Stomach (tissue), 8 donors: ENCODE measurements at regions not wholly inside any gene's neighbourhood (a gene's known extent, or its start where the extent isn't known, plus 50 kb on each side); places are given as distances from the start of the nearest gene placed in this dataset.

Experiments
- DNase-seq, 2 donors: peaks; one replicate each; pipeline versions ENCODE4 v3.0.0 to v3.0.0-alpha.2; 2013 to 2019
- H3K27ac ChIP-seq, 5 donors: fragments of 200-600 bp in 4 of 5; sonication (generic) in 4 of 5; one replicate each; pipeline ENCODE4 v1.5.1; 2013 to 2019; ENCODE audit warnings: mild to moderate bottlenecking in 1 of 5, moderate library complexity in 1 of 5
- H3K27me3 ChIP-seq, 3 donors: fragments of 200-600 bp; sonication (generic); one replicate each; pipeline ENCODE4 v1.5.1; 2017 to 2019; ENCODE audit warnings: mixed run types in 1 of 3
- H3K36me3 ChIP-seq, 4 donors: fragments of 200-600 bp; sonication (generic); 1 replicate in 3 of 4; 2 replicates in 1 of 4; pipeline ENCODE4 v1.5.1; 2016 to 2019
- H3K4me1 ChIP-seq, 4 donors: fragments of 200-600 bp; sonication (generic); one replicate each; pipeline ENCODE4 v1.5.1; 2016 to 2019
- H3K4me3 ChIP-seq, 4 donors: fragments of 200-600 bp; sonication (generic) in 3 of 4; one replicate each; pipeline ENCODE4 v1.5.1; 2016 to 2019; ENCODE audit warnings: mild to moderate bottlenecking in 1 of 4
- H3K9me3 ChIP-seq, 4 donors: fragments of 200-600 bp; sonication (generic); one replicate each; pipeline ENCODE4 v1.5.1; 2016 to 2019
- EP300 ChIP-seq: sonication (generic); formaldehyde crosslinking; IDR thresholded peaks from one replicate; pipeline ENCODE4 v1.6.1; 2017; ENCODE audit warnings: antibody characterized with exemption
- POLR2A ChIP-seq, 4 donors: fragments of 450-650 bp; IDR thresholded peaks; one replicate each; pipeline ENCODE4 v1.6.1; 2016; ENCODE audit warnings: antibody characterized with exemption in 4 of 4, control low read depth in 2 of 4, mild to moderate bottlenecking in 1 of 4, moderate library complexity in 1 of 4
- POLR2AphosphoS5 ChIP-seq, 3 donors: sonication (generic); formaldehyde crosslinking; IDR thresholded peaks; one replicate each; pipeline ENCODE4 v1.6.1; 2016; ENCODE audit warnings: antibody characterized with exemption in 3 of 3
- WGBS, 5 donors: extraction: QIAGEN DNeasy Blood & Tissue Kit in 3 of 5; methylation state at CpG; one replicate each; pipeline versions ENCODE4 v1.1.5 to v1.1.7; 2013 to 2018; 5-methylcytosine and 5-hydroxymethylcytosine counted together
- intact Hi-C: fragments of 100-400 bp; cut with DNase I; formaldehyde crosslinking; loops from one replicate; pipeline ENCODE4 v1.15.1; 2023; ENCODE audit warnings: low total_unique reads
- TF ChIP-seq, protein P1 (sequence below), 7 experiments: fragments of 450-650 bp in 4 of 7; fragments of 200-600 bp in 3 of 7; sonication (generic) in 3 of 7; IDR thresholded peaks; one replicate each; pipeline ENCODE4 v1.5.1; 2016 to 2019; ENCODE audit warnings: antibody characterized with exemption in 7 of 7, control low read depth in 2 of 7, mild to moderate bottlenecking in 1 of 7
- donor health status: healthy with polysubstance abuse.
- donor health status: Bipolar disorder and iron deficiency.
- donor health status: healthy.

GRCh38 chr2:226330206-226330605 lies 469.4 kb downstream of the IRS1 start:
- Histone ChIP-seq H3K9me3 (no peaks in the 10 kb centered on the region), H3K4me3 (no peak overlapping the region), H3K27me3 (no peaks in the 10 kb centered on the region), H3K4me1 (no peaks in the 10 kb centered on the region), H3K36me3 (no peaks in the 10 kb centered on the region), H3K27ac (no peak overlapping the region)
- intact Hi-C loops = no loop called here
- DNase-seq = no peak
- no peak for TF ChIP-seq POLR2A (IDR thresholded peaks at IDR 0.05)
- TF ChIP-seq POLR2AphosphoS5 (IDR thresholded peaks at IDR 0.05) = no peak
- TF ChIP-seq, protein P1, sequence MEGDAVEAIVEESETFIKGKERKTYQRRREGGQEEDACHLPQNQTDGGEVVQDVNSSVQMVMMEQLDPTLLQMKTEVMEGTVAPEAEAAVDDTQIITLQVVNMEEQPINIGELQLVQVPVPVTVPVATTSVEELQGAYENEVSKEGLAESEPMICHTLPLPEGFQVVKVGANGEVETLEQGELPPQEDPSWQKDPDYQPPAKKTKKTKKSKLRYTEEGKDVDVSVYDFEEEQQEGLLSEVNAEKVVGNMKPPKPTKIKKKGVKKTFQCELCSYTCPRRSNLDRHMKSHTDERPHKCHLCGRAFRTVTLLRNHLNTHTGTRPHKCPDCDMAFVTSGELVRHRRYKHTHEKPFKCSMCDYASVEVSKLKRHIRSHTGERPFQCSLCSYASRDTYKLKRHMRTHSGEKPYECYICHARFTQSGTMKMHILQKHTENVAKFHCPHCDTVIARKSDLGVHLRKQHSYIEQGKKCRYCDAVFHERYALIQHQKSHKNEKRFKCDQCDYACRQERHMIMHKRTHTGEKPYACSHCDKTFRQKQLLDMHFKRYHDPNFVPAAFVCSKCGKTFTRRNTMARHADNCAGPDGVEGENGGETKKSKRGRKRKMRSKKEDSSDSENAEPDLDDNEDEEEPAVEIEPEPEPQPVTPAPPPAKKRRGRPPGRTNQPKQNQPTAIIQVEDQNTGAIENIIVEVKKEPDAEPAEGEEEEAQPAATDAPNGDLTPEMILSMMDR (IDR thresholded peaks at IDR 0.05) = no peak
- no peak for TF ChIP-seq EP300

DNA sequence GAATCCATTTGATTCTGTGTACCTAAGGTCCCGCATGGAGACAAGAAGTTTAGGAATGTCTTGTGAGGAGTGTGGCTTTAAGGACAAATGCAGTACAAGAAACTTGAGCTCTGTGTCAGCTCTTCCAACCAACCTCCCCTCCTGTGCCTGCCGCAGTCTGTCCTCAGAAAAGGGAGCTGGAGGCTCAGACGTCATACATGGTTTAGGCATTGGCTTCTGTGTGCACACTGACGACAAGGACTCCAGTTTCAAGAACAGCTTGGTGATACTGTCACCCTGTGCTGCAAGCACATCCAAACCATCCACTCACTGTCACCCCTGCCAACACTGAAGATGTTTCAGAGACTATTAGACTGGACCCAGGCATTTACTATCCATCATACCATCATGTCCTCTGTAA lies 470.4 kb downstream of the IRS1 start:
- DNase-seq = no peak
- intact Hi-C loops = no loop called here
- H3K4me3 ChIP-seq = no peak overlapping the region
- no peaks in the 10 kb centered on the region for H3K36me3 ChIP-seq
- no peaks in the 10 kb centered on the region for H3K9me3 ChIP-seq
- no peaks in the 10 kb centered on the region for H3K27me3 ChIP-seq
- 71 to 91% (median 76%) methylated on average over 4 of the region's 4 CpGs for WGBS, 5 donors
- H3K27ac ChIP-seq = no peak overlapping the region
- no peaks in the 10 kb centered on the region for H3K4me1 ChIP-seq
- TF ChIP-seq POLR2AphosphoS5 (IDR thresholded peaks at IDR 0.05) (no peak), POLR2A (IDR thresholded peaks at IDR 0.05) (no peak), EP300 (no peak)
- TF ChIP-seq, protein P1 (IDR thresholded peaks at IDR 0.05) = no peak

- H3K4me3 ChIP-seq = no peak overlapping the region
- TF ChIP-seq POLR2AphosphoS5 (IDR thresholded peaks at IDR 0.05) = no peak
- no peak for TF ChIP-seq POLR2A (IDR thresholded peaks at IDR 0.05)
- TF ChIP-seq, protein P1 (IDR thresholded peaks at IDR 0.05) = no peak
- no peaks in the 10 kb centered on the region for H3K4me1 ChIP-seq
- H3K27me3 ChIP-seq = no peaks in the 10 kb centered on the region
- H3K27ac ChIP-seq = no peak overlapping the region
- H3K36me3 ChIP-seq = no peaks in the 10 kb centered on the region
- no peak for DNase-seq
- intact Hi-C loops = no loop called here
- no peaks in the 10 kb centered on the region for H3K9me3 ChIP-seq
- WGBS, 5 donors = 93 to 95% (median 94%) methylated on average over 4 of the region's 4 CpGs
Observed at GRCh38 chr2:226327830-226328229, 471.8 kb downstream of the IRS1 start.

DNA sequence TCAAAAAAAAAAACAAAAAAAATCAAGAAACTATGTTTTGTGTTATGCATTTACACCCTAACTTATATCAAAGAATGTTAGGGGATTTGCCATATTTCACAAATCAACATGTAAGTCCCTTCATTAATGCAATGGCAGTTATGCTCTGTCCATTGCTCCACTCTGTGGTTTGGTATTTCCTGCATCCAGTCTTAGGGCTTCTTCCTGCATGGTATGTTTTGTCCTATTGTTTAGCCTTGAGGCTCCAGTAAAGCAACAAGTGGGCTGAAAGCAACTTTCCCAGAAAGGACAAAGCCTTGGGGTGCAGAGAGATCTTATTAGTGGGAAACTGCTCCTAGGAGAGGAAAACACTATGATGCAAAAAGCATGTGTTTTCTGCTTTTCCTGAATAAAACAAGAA lies 474.1 kb downstream of the IRS1 start:
- H3K27me3 ChIP-seq = no peaks in the 10 kb centered on the region
- H3K36me3 ChIP-seq = no peaks in the 10 kb centered on the region
- no peak for DNase-seq
- no peaks in the 10 kb centered on the region for H3K9me3 ChIP-seq
- TF ChIP-seq, protein P1 (IDR thresholded peaks at IDR 0.05) = no peak
- TF ChIP-seq POLR2A (IDR thresholded peaks at IDR 0.05) = no peak
- no peak for TF ChIP-seq EP300
- no peak for TF ChIP-seq POLR2AphosphoS5 (IDR thresholded peaks at IDR 0.05)
- no peak overlapping the region for H3K27ac ChIP-seq
- intact Hi-C loops = no loop called here
- H3K4me1 ChIP-seq = no peaks in the 10 kb centered on the region
- no peak overlapping the region for H3K4me3 ChIP-seq
